ENCODE measurements at regions not wholly inside any gene's neighbourhood (a gene's known extent, or its start where the extent isn't known, plus 50 kb on each side); places are given as distances from the start of the nearest gene placed in this dataset.

- intact Hi-C loops (cut with DNase I): no loop called here
- Histone ChIP-seq H3K27ac (no peak overlapping the region), H3K9me3 (no peaks in the 10 kb centered on the region), H3K36me3 (no peaks in the 10 kb centered on the region), H3K27me3 (no peaks in the 10 kb centered on the region), H3K4me1 (peaks cover under 1% of the 10 kb centered on the region), H3K4me3 (no peak overlapping the region)
- TF ChIP-seq POLR2A (IDR thresholded peaks at IDR 0.05) (no peak), POLR2AphosphoS5 (IDR thresholded peaks at IDR 0.05; ENCODE audit: insufficient read depth in 1 of 2, low read depth in 1 of 2) (no peak), CTCF (IDR thresholded peaks at IDR 0.05) (no peak)
- no peak for DNase-seq (ENCODE audit: extremely low spot score in 2 of 2)
Measured at GRCh38 chr2:19580264-19580663, 221.8 kb upstream of the OSR1 start.

GRCh38 chr2:19579461-19579860, 221.0 kb upstream of the OSR1 start:
- Histone ChIP-seq H3K4me3 (no peak overlapping the region), H3K9me3 (no peaks in the 10 kb centered on the region), H3K27me3 (no peaks in the 10 kb centered on the region), H3K36me3 (no peaks in the 10 kb centered on the region), H3K27ac (no peak overlapping the region), H3K4me1 (peaks cover 8% of the 10 kb centered on the region)
- TF ChIP-seq CTCF (IDR thresholded peaks at IDR 0.05) (no peak), POLR2AphosphoS5 (IDR thresholded peaks at IDR 0.05; ENCODE audit: insufficient read depth in 1 of 2, low read depth in 1 of 2) (no peak), POLR2A (IDR thresholded peaks at IDR 0.05) (no peak)
- no peak for DNase-seq (ENCODE audit: extremely low spot score in 2 of 2)
- intact Hi-C loops (cut with DNase I): no loop called here

- intact Hi-C loops (cut with DNase I): no loop called here
- no peak for DNase-seq (ENCODE audit: extremely low spot score in 2 of 2)
- peaks cover 16% of the 10 kb centered on the region for H3K4me1 ChIP-seq
- no peak for TF ChIP-seq POLR2AphosphoS5 (IDR thresholded peaks at IDR 0.05; ENCODE audit: insufficient read depth in 1 of 2, low read depth in 1 of 2)
- no peaks in the 10 kb centered on the region for H3K9me3 ChIP-seq
- H3K36me3 ChIP-seq: no peaks in the 10 kb centered on the region
- H3K27ac ChIP-seq: no peak overlapping the region
- no peak overlapping the region for H3K4me3 ChIP-seq
- no peaks in the 10 kb centered on the region for H3K27me3 ChIP-seq
Measured at GRCh38 chr2:19577723-19578122, 219.3 kb upstream of the OSR1 start.

- no peak for DNase-seq (ENCODE audit: extremely low spot score in 2 of 2)
- H3K4me3 ChIP-seq: no peak overlapping the region
Measured at GRCh38 chr2:19576411-19576810, 218.0 kb upstream of the OSR1 start.

GRCh38 chr2:19575641-19576040, 217.2 kb upstream of the OSR1 start:
- no peak overlapping the region for H3K4me3 ChIP-seq
- no peak for TF ChIP-seq POLR2AphosphoS5 (IDR thresholded peaks at IDR 0.05; ENCODE audit: insufficient read depth in 1 of 2, low read depth in 1 of 2)
- TF ChIP-seq POLR2A (IDR thresholded peaks at IDR 0.05): no peak
- no peak for TF ChIP-seq CTCF (IDR thresholded peaks at IDR 0.05)
- no peaks in the 10 kb centered on the region for H3K36me3 ChIP-seq
- intact Hi-C loops (cut with DNase I): no loop called here
- no peak for DNase-seq (ENCODE audit: extremely low spot score in 2 of 2)
- H3K27me3 ChIP-seq: no peaks in the 10 kb centered on the region
- H3K9me3 ChIP-seq: no peaks in the 10 kb centered on the region
- H3K27ac ChIP-seq: no peak overlapping the region
- peaks cover 16% of the 10 kb centered on the region for H3K4me1 ChIP-seq

More at GRCh38 chr2:19576411-19576810, 218.0 kb upstream of the OSR1 start:
- H3K4me1 ChIP-seq: peaks cover 16% of the 10 kb centered on the region
- H3K9me3 ChIP-seq: no peaks in the 10 kb centered on the region
- H3K27me3 ChIP-seq: no peaks in the 10 kb centered on the region
- no peaks in the 10 kb centered on the region for H3K36me3 ChIP-seq
- intact Hi-C loops (cut with DNase I): no loop called here
- H3K27ac ChIP-seq: no peak overlapping the region
- no peak for TF ChIP-seq POLR2AphosphoS5 (IDR thresholded peaks at IDR 0.05; ENCODE audit: insufficient read depth in 1 of 2, low read depth in 1 of 2)
- TF ChIP-seq POLR2A (IDR thresholded peaks at IDR 0.05): no peak
- no peak for TF ChIP-seq CTCF (IDR thresholded peaks at IDR 0.05)

Data from vagina (tissue), 2 donors.